ENCODE measurements at regions not wholly inside any gene's neighbourhood (a gene's known extent, or its start where the extent isn't known, plus 50 kb on each side); places are given as distances from the start of the nearest gene placed in this dataset.

DNA sequence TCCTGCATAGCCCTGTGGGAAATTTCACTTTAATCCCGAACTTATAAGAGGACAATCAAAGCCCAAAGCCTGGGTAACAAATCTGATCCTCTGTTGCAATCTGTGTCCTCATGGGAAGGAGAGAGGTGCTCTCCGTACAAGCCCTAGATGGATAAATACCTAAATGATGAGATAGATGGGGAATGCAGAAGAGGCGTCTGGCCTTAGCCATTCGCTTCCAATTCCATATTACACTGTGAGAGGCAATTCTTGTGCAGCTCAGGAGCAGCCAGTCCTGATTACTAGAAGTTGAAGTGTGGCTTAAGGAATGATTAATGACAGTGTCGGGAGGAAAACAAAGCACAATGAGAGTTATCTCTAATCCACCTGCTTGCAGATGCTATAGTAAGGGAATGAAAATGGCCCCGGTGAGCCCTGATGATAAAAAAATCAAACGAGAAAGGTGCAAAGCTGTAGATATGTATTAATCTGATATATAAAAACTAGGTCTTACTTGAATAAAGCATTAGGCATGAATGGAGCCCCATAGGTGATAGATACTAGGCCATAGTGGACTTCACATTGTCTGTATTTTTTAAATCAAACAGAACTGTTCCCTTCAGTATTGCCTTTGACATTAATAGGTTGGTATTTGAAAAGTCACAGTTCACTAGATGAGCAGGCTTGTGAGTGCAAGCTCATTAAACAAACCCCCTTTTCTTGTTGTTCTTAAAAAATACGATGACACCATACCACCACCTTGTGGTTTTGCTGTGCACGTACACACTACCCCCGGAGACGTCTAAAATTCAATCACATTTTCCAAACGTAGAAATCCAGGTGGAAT, 54.2 kb upstream of the TMCO5A start:
- Mint-ChIP-seq H3K4me1 (ENCODE audit: low read depth) (no peaks in the 10 kb centered on the region), H3K36me3 (ENCODE audit: low read depth) (no peaks in the 10 kb centered on the region), H3K4me3 (no peak overlapping the region), H3K9me3 (no peaks in the 10 kb centered on the region), H3K27ac (no peak overlapping the region), H3K27me3 (ENCODE audit: low read depth) (peaks cover 9% of the 10 kb centered on the region)
- CTCF ChIA-PET, result interaction anchor here (0.6 to 1.2 kb wide), 2 partner anchors 88 to 516 kb away, joined by 4 read pairs; no protein-coding TSS in a partner anchor
- DNase-seq, result peak; percentile 6
- intact Hi-C loops (cut with micrococcal nuclease), result loop anchor here (1.0 to 10.0 kb wide), 4 partner anchors 113 to 1379 kb away; no protein-coding TSS in a partner anchor

DNA sequence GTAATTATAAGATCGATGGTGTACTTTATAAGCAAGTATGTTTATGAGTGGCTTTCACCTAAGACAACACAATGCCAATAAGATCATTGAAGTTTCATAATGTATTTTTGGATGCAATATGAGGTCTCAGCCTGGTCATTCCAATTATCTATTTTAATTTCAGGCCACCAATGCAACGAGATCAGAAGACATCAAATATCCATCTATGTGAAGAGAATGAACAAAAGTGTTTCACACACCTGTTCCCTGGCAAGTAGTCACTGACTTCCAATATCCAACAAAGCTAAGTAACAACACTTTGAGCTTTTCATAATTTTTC, 53.6 kb upstream of the TMCO5A start:
- Mint-ChIP-seq H3K4me3 (no peak overlapping the region), H3K4me1 (ENCODE audit: low read depth) (no peaks in the 10 kb centered on the region), H3K9me3 (no peaks in the 10 kb centered on the region), H3K36me3 (ENCODE audit: low read depth) (no peaks in the 10 kb centered on the region), H3K27me3 (ENCODE audit: low read depth) (peaks cover 9% of the 10 kb centered on the region), H3K27ac (no peak overlapping the region)
- no peak for DNase-seq
- CTCF ChIA-PET, result interaction anchor here (1.1 to 1.2 kb wide), 2 partner anchors 88 to 997 kb away, joined by 3 to 4 read pairs; no protein-coding TSS in a partner anchor
- intact Hi-C loops (cut with micrococcal nuclease), result loop anchor here (1.0 to 10.0 kb wide), 4 partner anchors 113 to 1379 kb away; no protein-coding TSS in a partner anchor

DNA sequence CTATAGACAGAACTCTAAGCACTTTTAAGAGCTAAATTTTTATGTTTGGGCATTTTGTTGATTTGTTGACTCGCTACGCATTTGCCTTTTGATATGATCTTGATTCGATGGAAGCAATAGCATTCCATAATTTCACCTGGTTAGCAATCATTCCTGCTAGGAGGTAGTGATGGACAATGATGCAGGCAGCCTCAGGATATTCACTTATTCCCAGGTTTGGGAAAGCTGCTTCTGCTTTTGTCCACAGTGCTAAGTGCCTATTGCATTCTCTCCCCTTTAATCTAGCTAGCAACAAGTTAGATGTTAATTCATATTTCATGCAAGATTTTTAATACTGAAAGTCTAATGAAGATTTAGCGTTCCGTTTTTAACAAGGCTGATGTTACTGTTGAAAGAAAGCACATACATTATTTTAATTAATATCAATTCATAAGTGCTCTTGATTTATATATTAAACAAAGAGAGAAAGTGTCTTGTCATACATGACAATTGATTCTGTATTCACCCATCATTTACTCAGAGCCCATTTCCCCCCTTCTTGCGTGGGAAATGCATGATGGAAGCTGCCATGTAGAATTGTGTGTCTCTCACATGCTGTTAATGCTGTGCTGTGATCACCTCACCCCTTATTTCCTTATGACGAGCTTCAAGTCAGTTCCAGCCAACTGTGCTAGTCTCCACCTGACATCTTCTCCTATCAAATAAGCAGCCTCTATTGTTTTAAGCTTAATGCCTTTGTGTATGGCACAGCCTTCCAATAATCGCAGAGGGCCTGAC, 53.0 kb upstream of the TMCO5A start:
- intact Hi-C loops (cut with micrococcal nuclease), result loop anchor here (2.0 to 10.0 kb wide), 3 partner anchors 114 to 999 kb away; no protein-coding TSS in a partner anchor
- no peak overlapping the region for H3K27ac Mint-ChIP-seq
- CTCF ChIA-PET, result interaction anchor here (1.1 to 1.6 kb wide), 2 partner anchors 117 to 997 kb away, joined by 3 to 8 read pairs; no protein-coding TSS in a partner anchor
- no peaks in the 10 kb centered on the region for H3K36me3 Mint-ChIP-seq (ENCODE audit: low read depth)
- no peaks in the 10 kb centered on the region for H3K9me3 Mint-ChIP-seq
- H3K27me3 Mint-ChIP-seq (ENCODE audit: low read depth), result peaks cover 9% of the 10 kb centered on the region
- DNase-seq, result no peak
- no peaks in the 10 kb centered on the region for H3K4me1 Mint-ChIP-seq (ENCODE audit: low read depth)
- H3K4me3 Mint-ChIP-seq, result no peak overlapping the region

DNA sequence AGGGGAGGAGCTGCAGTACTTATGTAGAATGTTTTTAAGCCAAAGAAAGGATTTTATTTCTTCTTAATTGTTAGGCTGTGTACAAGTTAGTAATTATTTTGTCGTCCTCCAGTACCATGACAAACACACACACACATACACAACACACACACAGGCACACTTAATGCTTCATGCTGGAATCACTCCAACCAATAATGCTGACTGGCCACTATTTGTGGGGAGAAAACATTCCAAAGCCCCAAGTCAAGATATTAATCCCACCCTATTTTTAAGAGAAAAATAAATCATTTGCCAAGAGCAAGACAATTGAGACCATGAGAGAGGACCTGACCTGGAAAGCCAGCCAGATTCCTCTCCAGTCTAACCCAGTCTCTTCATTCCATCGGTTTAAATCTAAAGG, 51.8 kb upstream of the TMCO5A start:
- Mint-ChIP-seq H3K9me3 (no peaks in the 10 kb centered on the region), H3K36me3 (ENCODE audit: low read depth) (no peaks in the 10 kb centered on the region), H3K27me3 (ENCODE audit: low read depth) (peaks cover 9% of the 10 kb centered on the region), H3K4me1 (ENCODE audit: low read depth) (no peaks in the 10 kb centered on the region), H3K4me3 (no peak overlapping the region), H3K27ac (no peak overlapping the region)
- CTCF ChIA-PET, result interaction anchor here (1.6 kb wide), 1 partner anchor 118 kb away, joined by 8 read pairs; no protein-coding TSS in a partner anchor
- intact Hi-C loops (cut with micrococcal nuclease), result loop anchor here (5.0 to 10.0 kb wide), 2 partner anchors 115 to 748 kb away; no protein-coding TSS in a partner anchor
- DNase-seq, result no peak

All from activated naive CD4-positive, alpha-beta T cell treated with anti-CD3 and anti-CD28 coated beads for 36 hours (primary cell).